ENCODE measurements at regions not wholly inside any gene's neighbourhood (a gene's known extent, or its start where the extent isn't known, plus 50 kb on each side); places are given as distances from the start of the nearest gene placed in this dataset.

DNA sequence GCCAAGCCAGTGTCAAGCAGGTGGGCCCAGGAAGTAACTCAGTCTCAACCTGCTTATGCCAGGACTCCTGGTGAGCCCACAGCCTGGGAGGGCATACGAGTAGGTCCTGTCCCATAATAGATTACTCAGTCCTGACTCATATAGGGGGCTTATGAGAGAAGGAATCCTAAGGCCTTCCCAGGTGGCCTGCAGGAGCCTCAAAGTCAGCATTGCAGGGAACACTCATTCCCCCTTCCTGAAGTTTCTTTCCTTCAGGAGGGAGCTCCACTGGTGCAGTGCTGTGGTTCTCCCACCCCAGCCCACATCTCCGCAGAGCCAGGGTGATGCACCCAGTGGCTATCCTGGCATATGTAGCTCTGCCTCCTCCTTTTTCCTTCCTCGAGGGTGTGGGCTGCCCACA, 137.3 kb downstream of the ZIC5 start:
- no peak overlapping the region for H3K4me2 ChIP-seq (ENCODE audit: low read length)
- H3K36me3 ChIP-seq (replicated peaks; ENCODE audit: low read depth, low read length): no peaks in the 10 kb centered on the region
- no peaks in the 10 kb centered on the region for H3K9me3 ChIP-seq (ENCODE audit: insufficient read depth, low read length)
- no peak overlapping the region for H2AFZ ChIP-seq (ENCODE audit: low read depth, low read length)
- H3K9ac ChIP-seq (ENCODE audit: low read length): no peak overlapping the region
- H4K20me1 ChIP-seq (ENCODE audit: insufficient read depth, low read length): no peaks in the 10 kb centered on the region
- H3K27ac ChIP-seq (ENCODE audit: low read length): no peak overlapping the region
- no peaks in the 10 kb centered on the region for H3K79me2 ChIP-seq (ENCODE audit: low read length)
- no peaks in the 10 kb centered on the region for H3K4me1 ChIP-seq (ENCODE audit: low read length)
- H3K27me3 ChIP-seq (ENCODE audit: low read depth, low read length): no peaks in the 10 kb centered on the region
- TF ChIP-seq EZH2phosphoT487 (IDR thresholded peaks at IDR 0.05; ENCODE audit: low read depth): no peak
- TF ChIP-seq, protein P1, sequence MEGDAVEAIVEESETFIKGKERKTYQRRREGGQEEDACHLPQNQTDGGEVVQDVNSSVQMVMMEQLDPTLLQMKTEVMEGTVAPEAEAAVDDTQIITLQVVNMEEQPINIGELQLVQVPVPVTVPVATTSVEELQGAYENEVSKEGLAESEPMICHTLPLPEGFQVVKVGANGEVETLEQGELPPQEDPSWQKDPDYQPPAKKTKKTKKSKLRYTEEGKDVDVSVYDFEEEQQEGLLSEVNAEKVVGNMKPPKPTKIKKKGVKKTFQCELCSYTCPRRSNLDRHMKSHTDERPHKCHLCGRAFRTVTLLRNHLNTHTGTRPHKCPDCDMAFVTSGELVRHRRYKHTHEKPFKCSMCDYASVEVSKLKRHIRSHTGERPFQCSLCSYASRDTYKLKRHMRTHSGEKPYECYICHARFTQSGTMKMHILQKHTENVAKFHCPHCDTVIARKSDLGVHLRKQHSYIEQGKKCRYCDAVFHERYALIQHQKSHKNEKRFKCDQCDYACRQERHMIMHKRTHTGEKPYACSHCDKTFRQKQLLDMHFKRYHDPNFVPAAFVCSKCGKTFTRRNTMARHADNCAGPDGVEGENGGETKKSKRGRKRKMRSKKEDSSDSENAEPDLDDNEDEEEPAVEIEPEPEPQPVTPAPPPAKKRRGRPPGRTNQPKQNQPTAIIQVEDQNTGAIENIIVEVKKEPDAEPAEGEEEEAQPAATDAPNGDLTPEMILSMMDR (IDR thresholded peaks at IDR 0.05; ENCODE audit: low read depth, low read length): no peak
- H3K4me3 ChIP-seq (ENCODE audit: low read length): no peak overlapping the region

DNA sequence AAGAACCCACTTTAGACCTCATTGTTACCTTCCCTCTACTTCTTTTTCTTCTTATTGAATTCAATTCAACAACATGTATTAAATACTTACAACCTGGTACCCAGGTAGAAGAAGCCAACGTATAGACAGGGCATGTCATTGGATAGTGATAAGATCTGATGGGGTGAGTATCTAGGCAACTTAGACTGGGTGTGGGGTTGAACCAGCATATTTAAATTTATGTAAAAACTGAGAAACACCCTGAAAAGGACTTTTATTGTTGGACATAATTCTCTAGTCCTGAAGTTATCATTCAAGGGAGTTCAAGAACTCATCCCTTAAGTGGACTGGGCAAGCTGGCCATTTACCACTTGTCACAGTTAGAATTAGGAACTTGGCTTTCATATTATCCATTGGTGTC, 139.2 kb downstream of the ZIC5 start:
- H2AFZ ChIP-seq (ENCODE audit: low read depth, low read length): no peak overlapping the region
- no peaks in the 10 kb centered on the region for H4K20me1 ChIP-seq (ENCODE audit: insufficient read depth, low read length)
- H3K4me3 ChIP-seq (ENCODE audit: low read length): no peak overlapping the region
- no peak overlapping the region for H3K4me2 ChIP-seq (ENCODE audit: low read length)
- no peak overlapping the region for H3K9ac ChIP-seq (ENCODE audit: low read length)
- 0 out of 2 replicates have a peak, but pooled peaks cover 2% of the 10 kb centered on the region for H3K27me3 ChIP-seq (ENCODE audit: low read depth, low read length)
- no peaks in the 10 kb centered on the region for H3K9me3 ChIP-seq (ENCODE audit: insufficient read depth, low read length)
- H3K36me3 ChIP-seq (replicated peaks; ENCODE audit: low read depth, low read length): no peaks in the 10 kb centered on the region
- no peaks in the 10 kb centered on the region for H3K79me2 ChIP-seq (ENCODE audit: low read length)
- TF ChIP-seq EZH2phosphoT487 (IDR thresholded peaks at IDR 0.05; ENCODE audit: low read depth): no peak
- TF ChIP-seq, protein P1 (IDR thresholded peaks at IDR 0.05; ENCODE audit: low read depth, low read length): no peak
- no peak overlapping the region for H3K27ac ChIP-seq (ENCODE audit: low read length)
- H3K4me1 ChIP-seq (ENCODE audit: low read length): no peaks in the 10 kb centered on the region

DNA sequence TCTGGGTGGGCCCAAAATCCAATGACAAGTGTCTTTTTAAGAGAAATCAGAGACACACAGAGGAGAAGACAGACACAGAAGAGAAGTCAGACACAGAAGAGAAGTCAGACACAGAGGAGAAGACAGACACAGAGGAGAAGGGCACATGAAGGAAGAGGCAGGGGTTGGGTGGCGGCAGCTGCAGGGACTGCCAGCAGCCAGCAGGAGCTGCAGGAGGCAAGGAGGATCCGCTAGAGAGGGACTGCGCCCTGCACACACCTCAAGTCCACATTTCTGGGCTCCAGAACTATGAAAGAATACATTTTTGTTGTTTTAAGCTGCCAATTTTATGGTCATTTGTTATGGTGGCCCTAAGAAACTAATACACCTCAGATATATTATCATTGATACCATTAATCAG, 140.6 kb downstream of the ZIC5 start:
- H2AFZ ChIP-seq (ENCODE audit: low read depth, low read length): no peak overlapping the region
- no peak overlapping the region for H3K4me2 ChIP-seq (ENCODE audit: low read length)
- H3K27me3 ChIP-seq (ENCODE audit: low read depth, low read length): 0 out of 2 replicates have a peak, but pooled peaks cover 2% of the 10 kb centered on the region
- no peaks in the 10 kb centered on the region for H4K20me1 ChIP-seq (ENCODE audit: insufficient read depth, low read length)
- no peaks in the 10 kb centered on the region for H3K9me3 ChIP-seq (ENCODE audit: insufficient read depth, low read length)
- no peak overlapping the region for H3K4me3 ChIP-seq (ENCODE audit: low read length)
- no peak overlapping the region for H3K27ac ChIP-seq (ENCODE audit: low read length)
- H3K4me1 ChIP-seq (ENCODE audit: low read length): no peaks in the 10 kb centered on the region
- no peaks in the 10 kb centered on the region for H3K79me2 ChIP-seq (ENCODE audit: low read length)
- TF ChIP-seq EZH2phosphoT487 (IDR thresholded peaks at IDR 0.05; ENCODE audit: low read depth): no peak
- TF ChIP-seq, protein P1 (IDR thresholded peaks at IDR 0.05; ENCODE audit: low read depth, low read length): no peak
- H3K9ac ChIP-seq (ENCODE audit: low read length): no peak overlapping the region
- no peaks in the 10 kb centered on the region for H3K36me3 ChIP-seq (replicated peaks; ENCODE audit: low read depth, low read length)

DNA sequence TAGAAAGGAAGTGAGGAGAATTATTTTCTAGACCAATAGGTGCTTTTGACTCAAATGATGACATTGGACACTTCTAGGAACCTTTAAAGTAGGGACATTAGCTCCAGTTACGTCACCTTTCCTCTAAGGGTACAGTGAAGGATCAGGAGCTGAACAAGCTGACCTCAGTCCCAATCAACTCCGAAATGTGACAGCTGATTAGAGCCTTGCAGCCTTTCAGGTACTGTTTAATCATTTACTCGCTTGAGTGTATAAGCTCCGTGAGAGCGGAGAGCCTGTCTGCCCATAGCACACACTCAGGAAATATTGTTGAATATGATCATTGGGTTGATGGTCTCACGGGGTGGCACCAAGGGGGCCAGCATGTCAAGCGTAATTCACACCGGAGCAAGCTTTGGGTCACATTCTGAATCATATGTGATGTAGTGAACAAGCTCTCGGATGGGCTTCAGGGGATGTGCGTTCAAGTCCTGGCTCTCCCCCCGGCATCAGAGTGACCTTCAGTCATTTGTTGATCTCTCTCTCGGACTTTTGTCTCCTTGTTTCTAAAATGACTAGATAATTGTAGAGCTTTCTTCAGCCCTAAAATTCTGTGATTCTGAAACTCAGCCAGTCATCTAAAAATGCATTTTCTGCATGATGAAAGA, 141.9 kb downstream of the ZIC5 start:
- no peak overlapping the region for H3K4me3 ChIP-seq (ENCODE audit: low read length)
- H3K27ac ChIP-seq (ENCODE audit: low read length): no peak overlapping the region
- no peak overlapping the region for H3K4me2 ChIP-seq (ENCODE audit: low read length)
- H3K36me3 ChIP-seq (replicated peaks; ENCODE audit: low read depth, low read length): no peaks in the 10 kb centered on the region
- H3K27me3 ChIP-seq (ENCODE audit: low read depth, low read length): 0 out of 2 replicates have a peak, but pooled peaks cover 2% of the 10 kb centered on the region
- no peaks in the 10 kb centered on the region for H3K79me2 ChIP-seq (ENCODE audit: low read length)
- H4K20me1 ChIP-seq (ENCODE audit: insufficient read depth, low read length): no peaks in the 10 kb centered on the region
- no peak overlapping the region for H2AFZ ChIP-seq (ENCODE audit: low read depth, low read length)
- H3K9me3 ChIP-seq (ENCODE audit: insufficient read depth, low read length): no peaks in the 10 kb centered on the region
- no peak for TF ChIP-seq EZH2phosphoT487 (IDR thresholded peaks at IDR 0.05; ENCODE audit: low read depth)
- TF ChIP-seq, protein P1 (IDR thresholded peaks at IDR 0.05; ENCODE audit: low read depth, low read length): no peak
- H3K4me1 ChIP-seq (ENCODE audit: low read length): no peaks in the 10 kb centered on the region
- no peak overlapping the region for H3K9ac ChIP-seq (ENCODE audit: low read length)
